VCaP (cell line): ENCODE measurements at regions not wholly inside any gene's neighbourhood (a gene's known extent, or its start where the extent isn't known, plus 50 kb on each side); places are given as distances from the start of the nearest gene placed in this dataset.
"Not testable (repeated sequence)": the region's sequence is repeated elsewhere in the genome, so short reads cannot be mapped to it uniquely, and the experiment has no call there.

Experiments used
- H3K27ac ChIP-seq: fragments of 450-650 bp; 2 replicates; pipeline ENCODE4 v1.5.1; 2017
- TF ChIP-seq, protein P1 (sequence below): fragments of 450-650 bp; conservative IDR thresholded peaks from 2 replicates; pipeline ENCODE4 v1.5.1; 2017; ENCODE audit warnings: mild to moderate bottlenecking, moderate library complexity

DNA sequence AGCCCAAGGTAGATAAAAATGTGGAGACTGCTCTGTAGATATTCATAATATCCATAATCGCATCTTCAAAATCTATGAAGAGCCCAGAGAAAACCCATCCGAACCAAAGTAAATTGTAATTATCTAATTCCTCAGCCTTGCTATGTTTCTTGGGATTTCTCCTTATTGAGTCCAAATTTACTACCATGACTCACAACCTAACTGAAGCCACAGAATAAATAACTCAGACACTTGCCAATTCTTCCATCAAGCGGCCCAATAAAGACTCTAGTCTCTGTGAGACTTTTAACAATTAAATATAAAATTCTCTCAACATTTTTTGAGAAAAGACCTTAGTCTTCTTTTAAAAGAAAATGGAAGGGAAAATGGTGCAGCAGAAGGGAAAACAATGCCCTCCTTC is 409.8 kb downstream of the DAD1 start:
- H3K27ac ChIP-seq = no peak overlapping the region
- TF ChIP-seq, protein P1, sequence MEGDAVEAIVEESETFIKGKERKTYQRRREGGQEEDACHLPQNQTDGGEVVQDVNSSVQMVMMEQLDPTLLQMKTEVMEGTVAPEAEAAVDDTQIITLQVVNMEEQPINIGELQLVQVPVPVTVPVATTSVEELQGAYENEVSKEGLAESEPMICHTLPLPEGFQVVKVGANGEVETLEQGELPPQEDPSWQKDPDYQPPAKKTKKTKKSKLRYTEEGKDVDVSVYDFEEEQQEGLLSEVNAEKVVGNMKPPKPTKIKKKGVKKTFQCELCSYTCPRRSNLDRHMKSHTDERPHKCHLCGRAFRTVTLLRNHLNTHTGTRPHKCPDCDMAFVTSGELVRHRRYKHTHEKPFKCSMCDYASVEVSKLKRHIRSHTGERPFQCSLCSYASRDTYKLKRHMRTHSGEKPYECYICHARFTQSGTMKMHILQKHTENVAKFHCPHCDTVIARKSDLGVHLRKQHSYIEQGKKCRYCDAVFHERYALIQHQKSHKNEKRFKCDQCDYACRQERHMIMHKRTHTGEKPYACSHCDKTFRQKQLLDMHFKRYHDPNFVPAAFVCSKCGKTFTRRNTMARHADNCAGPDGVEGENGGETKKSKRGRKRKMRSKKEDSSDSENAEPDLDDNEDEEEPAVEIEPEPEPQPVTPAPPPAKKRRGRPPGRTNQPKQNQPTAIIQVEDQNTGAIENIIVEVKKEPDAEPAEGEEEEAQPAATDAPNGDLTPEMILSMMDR = no peak

DNA sequence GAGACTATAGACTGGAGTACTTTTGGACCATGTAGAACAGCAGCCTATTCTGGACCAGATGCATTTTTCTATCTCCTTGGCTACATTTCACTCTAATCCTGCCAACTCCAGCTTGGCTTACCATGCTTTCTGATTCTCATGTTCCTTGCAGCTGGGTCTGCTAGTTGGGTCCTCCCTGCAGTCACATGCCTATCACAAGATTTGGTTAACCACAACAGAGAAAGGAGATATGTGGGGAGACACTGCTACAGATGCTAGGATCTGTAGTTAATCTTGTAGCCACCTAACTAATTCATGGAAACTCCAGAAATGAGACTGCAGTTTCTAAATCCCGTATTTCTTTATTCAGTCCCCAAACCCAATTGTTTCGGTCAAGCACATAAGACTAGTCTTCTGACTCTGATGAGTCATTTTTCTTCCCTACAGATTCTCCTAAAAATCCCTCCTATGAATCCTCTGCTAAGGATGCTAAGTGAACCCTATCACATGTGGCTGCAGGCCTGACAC is 410.6 kb downstream of the DAD1 start:
- TF ChIP-seq, protein P1 = no peak
- no peak overlapping the region for H3K27ac ChIP-seq

DNA sequence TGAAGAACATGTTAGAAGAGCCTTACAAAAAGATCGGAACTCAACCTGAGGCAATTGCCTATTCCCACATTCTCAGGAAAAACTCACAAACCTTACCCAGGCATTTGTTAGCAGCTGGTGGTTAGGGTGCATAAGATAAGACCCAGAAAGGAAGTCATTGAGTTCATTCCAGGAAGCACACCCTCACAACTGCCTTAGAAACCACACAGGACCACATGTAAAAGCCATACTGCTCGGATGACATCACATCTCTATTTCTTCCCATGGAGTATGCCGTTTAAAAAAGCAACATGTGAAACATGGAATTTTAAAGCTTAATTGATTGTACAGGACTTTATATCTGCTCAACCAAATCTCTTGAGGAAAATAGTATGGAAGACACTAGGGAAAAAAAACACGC is 411.2 kb downstream of the DAD1 start:
- TF ChIP-seq, protein P1 = no peak
- H3K27ac ChIP-seq = no peak overlapping the region

DNA sequence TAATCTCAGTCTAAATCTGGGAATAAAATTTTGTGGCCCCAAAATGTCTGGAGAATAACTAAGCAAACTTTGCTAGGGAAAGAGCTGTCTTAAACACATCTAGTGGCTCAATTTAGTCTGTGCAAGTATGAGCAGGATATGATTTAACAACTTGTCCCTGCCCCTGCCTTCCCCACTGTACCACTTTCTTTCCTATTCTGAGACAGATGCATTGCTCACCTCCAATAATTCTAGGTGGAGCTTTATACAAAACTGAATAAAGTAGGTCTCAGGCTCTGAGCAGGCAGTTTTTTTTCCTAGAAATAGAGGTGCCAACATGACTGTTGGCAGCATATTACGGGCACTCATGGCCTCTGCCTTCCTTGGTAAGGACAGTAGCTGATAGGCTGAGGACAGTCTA is 412.1 kb downstream of the DAD1 start:
- TF ChIP-seq, protein P1 = no peak
- no peak overlapping the region for H3K27ac ChIP-seq

DNA sequence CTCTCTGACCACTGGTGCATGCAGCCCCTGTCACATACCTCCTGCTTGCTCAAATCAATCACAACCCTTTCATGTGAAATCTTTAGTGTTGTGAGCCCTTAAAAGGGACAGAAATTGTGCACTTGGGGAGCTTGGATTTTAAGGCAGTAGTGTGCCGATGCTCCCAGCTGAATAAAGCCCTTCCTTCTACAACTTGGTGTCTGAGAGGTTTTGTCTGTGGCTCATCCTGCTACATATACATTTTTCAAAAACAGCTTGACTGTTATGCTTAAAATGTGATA is 413.8 kb downstream of the DAD1 start:
- not testable (repeated sequence) for H3K27ac ChIP-seq

DNA sequence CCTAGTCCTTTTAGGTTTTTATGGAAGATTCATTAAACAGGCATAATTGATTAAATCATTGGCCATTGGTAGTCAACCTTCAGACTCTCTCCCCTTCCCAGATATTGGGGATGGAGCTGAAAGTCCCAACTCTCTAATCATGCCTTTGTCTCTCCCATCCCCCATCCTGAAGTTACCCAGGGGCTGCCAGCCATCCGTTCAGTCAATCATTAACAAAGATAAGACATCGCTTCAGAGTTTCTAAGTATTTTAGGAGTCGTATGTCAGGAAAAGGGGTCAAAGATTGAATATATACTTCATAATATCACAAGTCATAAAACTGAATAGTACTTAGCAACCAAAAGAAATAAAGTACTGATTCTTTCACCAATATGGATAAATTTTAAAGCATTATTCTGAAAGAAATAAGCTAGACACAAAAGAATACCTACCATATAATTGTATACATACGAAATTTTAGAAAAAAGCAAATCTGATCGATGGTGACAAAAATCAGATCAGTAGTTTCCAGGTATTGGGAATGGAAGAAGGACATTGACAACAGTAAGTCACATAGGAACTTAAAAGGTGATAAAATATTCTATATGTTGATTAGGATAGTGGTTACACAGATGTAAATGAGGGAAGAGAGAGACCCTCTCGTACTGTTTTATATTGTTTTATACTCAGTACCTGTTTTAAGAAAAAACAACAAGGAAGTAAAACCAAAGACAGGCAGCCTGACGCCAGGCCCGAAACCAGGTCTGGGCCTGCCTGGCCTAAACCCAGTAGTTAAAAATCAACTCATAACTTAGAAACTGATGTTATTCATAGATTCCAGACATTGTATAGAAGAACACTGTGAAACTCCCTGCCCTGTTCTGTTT is 414.4 kb downstream of the DAD1 start:
- TF ChIP-seq, protein P1 = no peak
- H3K27ac ChIP-seq = no peak overlapping the region

DNA sequence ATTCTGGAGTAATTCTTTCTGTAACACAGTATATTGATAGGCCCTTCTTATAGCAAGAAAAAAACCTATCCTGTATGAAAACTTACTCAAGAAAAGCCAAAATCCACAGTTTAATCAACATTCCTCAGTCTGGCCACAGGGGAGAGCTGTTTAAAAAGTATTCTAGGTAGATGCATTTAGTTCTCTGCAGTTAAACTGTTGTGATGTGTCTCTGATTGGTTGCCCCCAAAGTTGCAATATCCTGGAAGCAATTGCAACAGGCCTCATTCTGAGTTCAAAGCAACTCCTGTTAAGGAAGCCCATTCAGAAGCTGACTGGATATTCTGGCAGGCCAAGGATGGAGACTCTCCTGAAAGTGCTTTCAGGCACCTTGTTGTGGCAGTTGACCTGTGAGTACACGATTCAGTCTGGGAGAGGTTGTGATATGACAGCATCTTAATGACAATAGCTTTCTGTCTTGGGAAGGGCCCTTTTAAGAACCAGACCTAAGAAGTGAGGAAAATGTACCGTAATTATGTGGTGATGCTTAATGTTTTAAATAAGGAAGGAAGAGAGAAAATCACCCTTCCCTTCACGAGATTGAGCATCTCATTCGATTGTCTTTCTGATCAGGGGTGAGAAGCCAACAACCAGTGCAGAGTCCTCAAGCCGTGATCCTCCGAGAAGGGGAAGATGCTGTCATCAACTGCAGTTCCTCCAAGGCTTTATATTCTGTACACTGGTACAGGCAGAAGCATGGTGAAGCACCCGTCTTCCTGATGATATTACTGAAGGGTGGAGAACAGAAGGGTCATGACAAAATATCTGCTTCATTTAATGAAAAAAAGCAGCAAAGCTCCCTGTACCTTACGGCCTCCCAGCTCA is 420.7 kb downstream of the DAD1 start:
- TF ChIP-seq, protein P1 = no peak
- no peak overlapping the region for H3K27ac ChIP-seq
